ENCODE measurements at regions not wholly inside any gene's neighbourhood (a gene's known extent, or its start where the extent isn't known, plus 50 kb on each side); places are given as distances from the start of the nearest gene placed in this dataset.

- TF ChIP-seq POLR2AphosphoS5 (IDR thresholded peaks at IDR 0.05; ENCODE audit: borderline replicate concordance, low read depth, low read length) (no peak), EZH2 (IDR thresholded peaks at IDR 0.05) (no peak), FOXP2 (optimal IDR thresholded peaks at IDR 0.05; ENCODE audit: control extremely low read depth, extremely low read length, insufficient read depth) (no peak)
These were observed 129.2 kb downstream of the PSMG1 start for GRCh38 chr21:39054066-39054465.
